Gastroesophageal sphincter (tissue), 4 donors: ENCODE measurements at regions not wholly inside any gene's neighbourhood (a gene's known extent, or its start where the extent isn't known, plus 50 kb on each side); places are given as distances from the start of the nearest gene placed in this dataset.

ENCODE experiments used
- ATAC-seq: fragments of 150-250 bp; one replicate; pipeline ENCODE4 v1.9.1; 2016; ENCODE audit warnings: mild to moderate bottlenecking, moderate library complexity
- H3K27ac ChIP-seq, 4 donors: fragments of 200-600 bp; sonication (generic) in 3 of 4; 1 replicate in 3 of 4; 2 replicates in 1 of 4; pipeline ENCODE4 v1.5.1; 2016 to 2019
- H3K27me3 ChIP-seq: fragments of 200-600 bp; sonication (generic); one replicate; pipeline ENCODE4 v1.5.1; 2019
- H3K36me3 ChIP-seq, 2 donors: fragments of 200-600 bp; sonication (generic); one replicate each; pipeline ENCODE4 v1.5.1; 2019; ENCODE audit warnings: control low read depth in 1 of 2
- H3K4me1 ChIP-seq, 3 donors: fragments of 200-600 bp; sonication (generic); 1 replicate in 2 of 3; 2 replicates in 1 of 3; pipeline ENCODE4 v1.5.1; 2016 to 2019; ENCODE audit warnings: control low read depth in 2 of 3
- H3K4me3 ChIP-seq, 2 donors: fragments of 200-600 bp; sonication (generic); one replicate each; pipeline ENCODE4 v1.5.1; 2019; ENCODE audit warnings: mild to moderate bottlenecking in 1 of 2, moderate library complexity in 1 of 2
- H3K9me3 ChIP-seq, 3 donors: fragments of 200-600 bp; sonication (generic); one replicate each; pipeline ENCODE4 v1.5.1; 2017 to 2019; ENCODE audit warnings: control low read depth in 2 of 3
- CTCF ChIP-seq, 4 experiments: fragments of 200-600 bp in 2 of 4; fragments of 450-650 bp in 2 of 4; sonication (generic) in 1 of 4; IDR thresholded peaks; one replicate each; pipeline ENCODE4 v1.5.1; 2017 to 2019; ENCODE audit warnings: antibody characterized with exemption in 4 of 4, mild to moderate bottlenecking in 2 of 4, moderate library complexity in 2 of 4
- EP300 ChIP-seq: sonication (generic); formaldehyde crosslinking; IDR thresholded peaks from one replicate; pipeline ENCODE4 v1.6.1; 2017; ENCODE audit warnings: antibody characterized with exemption, mild to moderate bottlenecking
- POLR2A ChIP-seq, 2 donors: fragments of 450-650 bp; IDR thresholded peaks; one replicate each; pipeline ENCODE4 v1.6.1; 2017; ENCODE audit warnings: antibody characterized with exemption in 2 of 2, mild to moderate bottlenecking in 2 of 2, moderate library complexity in 1 of 2
- POLR2AphosphoS5 ChIP-seq: sonication (generic); formaldehyde crosslinking; IDR thresholded peaks from one replicate; pipeline ENCODE4 v1.6.1; 2017; ENCODE audit warnings: antibody characterized with exemption
- WGBS, 2 donors: methylation state at CpG; one replicate each; pipeline ENCODE4 v1.1.5; 2018; ENCODE audit warnings: low coverage in 1 of 2; 5-methylcytosine and 5-hydroxymethylcytosine counted together

GRCh38 chr9:119861842-119862241 lies 492.6 kb upstream of the BRINP1 start:
- peak; percentile 60 for ATAC-seq
- H3K9me3 ChIP-seq = no peaks in the 10 kb centered on the region
- H3K36me3 ChIP-seq = no peaks in the 10 kb centered on the region
- H3K27ac ChIP-seq = peak overlapping the region in 2 of 4 donors; percentile 20 to 39
- no peaks in the 10 kb centered on the region for H3K27me3 ChIP-seq
- H3K4me3 ChIP-seq = no peak overlapping the region
- H3K4me1 ChIP-seq = peaks cover 0 to 18% (median 0%) of the 10 kb centered on the region in 3 donors
- no peak for TF ChIP-seq POLR2A (IDR thresholded peaks at IDR 0.05)
- TF ChIP-seq POLR2AphosphoS5 = no peak
- TF ChIP-seq EP300 = no peak
- TF ChIP-seq CTCF (IDR thresholded peaks at IDR 0.05) = no peak

GRCh38 chr9:119859128-119859527 lies 489.9 kb upstream of the BRINP1 start:
- Histone ChIP-seq H3K36me3 (no peaks in the 10 kb centered on the region), H3K27ac (no peak overlapping the region), H3K27me3 (no peaks in the 10 kb centered on the region), H3K9me3 (no peaks in the 10 kb centered on the region), H3K4me1 (peaks cover 0 to 18% (median 0%) of the 10 kb centered on the region in 3 donors), H3K4me3 (no peak overlapping the region)
- ATAC-seq = no peak
- TF ChIP-seq CTCF (IDR thresholded peaks at IDR 0.05) (no peak), POLR2A (IDR thresholded peaks at IDR 0.05) (no peak), EP300 (no peak), POLR2AphosphoS5 (no peak)
- 15% methylated on average over 2 of the region's 2 CpGs; no CpG with 5 or more reads in 1 of the 2 donors for WGBS, 2 donors

DNA sequence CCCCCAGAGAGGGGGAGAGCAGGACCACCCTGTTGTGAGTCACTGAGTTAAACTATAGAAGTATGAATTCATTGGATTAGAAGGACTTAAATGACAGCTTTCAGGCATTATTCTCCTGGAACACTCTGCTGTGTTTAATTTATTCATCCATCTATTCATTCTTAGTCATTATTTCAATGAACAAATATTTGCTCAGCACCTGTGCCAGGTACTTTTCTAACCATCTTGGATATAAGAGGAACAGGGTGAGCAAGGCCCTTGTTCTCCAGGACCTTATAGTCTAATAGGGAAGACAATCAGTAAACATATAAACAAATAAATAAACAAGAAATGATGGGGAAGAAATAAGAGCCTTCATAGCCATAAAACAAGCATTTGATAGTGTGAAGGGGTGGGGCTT lies 483.9 kb upstream of the BRINP1 start:
- ATAC-seq = no peak
- Histone ChIP-seq H3K27ac (no peak overlapping the region), H3K36me3 (no peaks in the 10 kb centered on the region), H3K4me3 (no peak overlapping the region), H3K9me3 (no peaks in the 10 kb centered on the region), H3K4me1 (no peaks in the 10 kb centered on the region), H3K27me3 (no peaks in the 10 kb centered on the region)
- TF ChIP-seq CTCF (IDR thresholded peaks at IDR 0.05) (no peak), EP300 (no peak), POLR2A (IDR thresholded peaks at IDR 0.05) (no peak), POLR2AphosphoS5 (no peak)

- H3K27ac ChIP-seq = no peak overlapping the region
- H3K4me3 ChIP-seq = no peak overlapping the region
- no peaks in the 10 kb centered on the region for H3K4me1 ChIP-seq
- WGBS, 2 donors = 6 to 37% methylated on average over 3 to 7 of the region's 7 CpGs
- no peak for ATAC-seq
- no peaks in the 10 kb centered on the region for H3K9me3 ChIP-seq
- H3K36me3 ChIP-seq = no peaks in the 10 kb centered on the region
- TF ChIP-seq CTCF (IDR thresholded peaks at IDR 0.05) (no peak), POLR2AphosphoS5 (no peak), EP300 (no peak), POLR2A (IDR thresholded peaks at IDR 0.05) (no peak)
- H3K27me3 ChIP-seq = no peaks in the 10 kb centered on the region
These were observed 483.2 kb upstream of the BRINP1 start for GRCh38 chr9:119852390-119852789.

GRCh38 chr9:119844431-119844830 lies 475.2 kb upstream of the BRINP1 start:
- TF ChIP-seq CTCF (IDR thresholded peaks at IDR 0.05) (no peak), POLR2AphosphoS5 (no peak), EP300 (no peak)
- no peak overlapping the region for H3K4me3 ChIP-seq
- no peak for ATAC-seq
- no peaks in the 10 kb centered on the region for H3K36me3 ChIP-seq
- H3K27me3 ChIP-seq = no peaks in the 10 kb centered on the region
- H3K4me1 ChIP-seq = peaks cover 0 to 17% (median 3%) of the 10 kb centered on the region in 3 donors
- peaks cover 0 to 8% (median 0%) of the 10 kb centered on the region in 3 donors for H3K9me3 ChIP-seq
- WGBS, 2 donors = 59 to 66% methylated on average over 3 of the region's 3 CpGs
- H3K27ac ChIP-seq = no peak overlapping the region
